ENCODE measurements at regions not wholly inside any gene's neighbourhood (a gene's known extent, or its start where the extent isn't known, plus 50 kb on each side); places are given as distances from the start of the nearest gene placed in this dataset.

- intact Hi-C loops (cut with micrococcal nuclease): no loop called here
- H3K4me1 ChIP-seq (ENCODE audit: control insufficient read depth in 2 of 2, insufficient read depth in 2 of 2, low read length in 2 of 2): no peaks in the 10 kb centered on the region
- ChIA-PET CTCF (no interaction called here), POLR2A (no interaction called here)
- no peak overlapping the region for H3K27ac Mint-ChIP-seq
- H3K27ac ChIP-seq (ENCODE audit: low read length in 2 of 2): no peak overlapping the region
- TF ChIP-seq EZH2 (IDR thresholded peaks at IDR 0.05; ENCODE audit: borderline replicate concordance, insufficient read depth, low read depth, low read length, poor library complexity, severe bottlenecking): no peak
- TF ChIP-seq, protein P1, sequence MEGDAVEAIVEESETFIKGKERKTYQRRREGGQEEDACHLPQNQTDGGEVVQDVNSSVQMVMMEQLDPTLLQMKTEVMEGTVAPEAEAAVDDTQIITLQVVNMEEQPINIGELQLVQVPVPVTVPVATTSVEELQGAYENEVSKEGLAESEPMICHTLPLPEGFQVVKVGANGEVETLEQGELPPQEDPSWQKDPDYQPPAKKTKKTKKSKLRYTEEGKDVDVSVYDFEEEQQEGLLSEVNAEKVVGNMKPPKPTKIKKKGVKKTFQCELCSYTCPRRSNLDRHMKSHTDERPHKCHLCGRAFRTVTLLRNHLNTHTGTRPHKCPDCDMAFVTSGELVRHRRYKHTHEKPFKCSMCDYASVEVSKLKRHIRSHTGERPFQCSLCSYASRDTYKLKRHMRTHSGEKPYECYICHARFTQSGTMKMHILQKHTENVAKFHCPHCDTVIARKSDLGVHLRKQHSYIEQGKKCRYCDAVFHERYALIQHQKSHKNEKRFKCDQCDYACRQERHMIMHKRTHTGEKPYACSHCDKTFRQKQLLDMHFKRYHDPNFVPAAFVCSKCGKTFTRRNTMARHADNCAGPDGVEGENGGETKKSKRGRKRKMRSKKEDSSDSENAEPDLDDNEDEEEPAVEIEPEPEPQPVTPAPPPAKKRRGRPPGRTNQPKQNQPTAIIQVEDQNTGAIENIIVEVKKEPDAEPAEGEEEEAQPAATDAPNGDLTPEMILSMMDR (IDR thresholded peaks at IDR 0.05): no peak
- no peaks in the 10 kb centered on the region for H3K36me3 ChIP-seq (replicated peaks in 1 of 2; ENCODE audit: control extremely low read depth in 1 of 2, control insufficient read depth in 1 of 2, extremely low read depth in 1 of 2, insufficient read depth in 2 of 2, low read length in 1 of 2)
- no peaks in the 10 kb centered on the region for H3K9me3 Mint-ChIP-seq (ENCODE audit: insufficient read depth)
- no peaks in the 10 kb centered on the region for H3K79me2 ChIP-seq (ENCODE audit: control insufficient read depth, insufficient read depth, low read length)
- H3K4me1 Mint-ChIP-seq: no peaks in the 10 kb centered on the region
- no peak overlapping the region for H2AFZ ChIP-seq (ENCODE audit: insufficient read depth, low read depth, low read length, poor library complexity, severe bottlenecking)
- H3K4me3 Mint-ChIP-seq: no peak overlapping the region
- no peaks in the 10 kb centered on the region for H4K20me1 ChIP-seq (ENCODE audit: control insufficient read depth, insufficient read depth, low read length, poor library complexity, severe bottlenecking)
- ATAC-seq (ENCODE audit: low read depth) (no peak), DNase-seq (no peak)
- no peak overlapping the region for H3K9ac ChIP-seq (ENCODE audit: low read length)
- 25% methylated on average over 21 of the region's 23 CpGs for WGBS (ENCODE audit: insufficient coverage)
- H3K27me3 Mint-ChIP-seq: peaks cover 30% of the 10 kb centered on the region
- H3K4me3 ChIP-seq (ENCODE audit: control extremely low read depth in 1 of 5, extremely low read depth in 1 of 5, insufficient read depth in 1 of 5, low read depth in 2 of 5, low read length in 4 of 5): no peak overlapping the region
- peaks cover 0 to 5% (median 1%) of the 10 kb centered on the region in 4 experiments for H3K27me3 ChIP-seq (replicated peaks in 1 of 4; ENCODE audit: control extremely low read depth in 1 of 4, control insufficient read depth in 3 of 4, insufficient read depth in 4 of 4, low read length in 3 of 4)
- peaks cover 0 to 28% (median 0%) of the 10 kb centered on the region in 3 donors for H3K9me3 ChIP-seq (ENCODE audit: control extremely low read depth in 1 of 3, control insufficient read depth in 2 of 3, insufficient read depth in 1 of 3, low read length in 2 of 3)
- H3K4me2 ChIP-seq (replicated peaks; ENCODE audit: low read depth, low read length, poor library complexity, severe bottlenecking): no peak overlapping the region
Observed at GRCh38 chr5:3116366-3116765, 364.9 kb upstream of the IRX2 start.

- TF ChIP-seq, protein P1 (IDR thresholded peaks at IDR 0.05): no peak
- no peak for TF ChIP-seq EZH2 (IDR thresholded peaks at IDR 0.05; ENCODE audit: borderline replicate concordance, insufficient read depth, low read depth, low read length, poor library complexity, severe bottlenecking)
- no peak for DNase-seq
- Histone ChIP-seq H3K9ac (ENCODE audit: low read length) (no peak overlapping the region), H3K27ac (ENCODE audit: low read length in 2 of 2) (no peak overlapping the region), H3K4me1 (ENCODE audit: control insufficient read depth in 2 of 2, insufficient read depth in 2 of 2, low read length in 2 of 2) (no peaks in the 10 kb centered on the region), H3K79me2 (ENCODE audit: control insufficient read depth, insufficient read depth, low read length) (no peaks in the 10 kb centered on the region), H3K36me3 (replicated peaks in 1 of 2; ENCODE audit: control extremely low read depth in 1 of 2, control insufficient read depth in 1 of 2, extremely low read depth in 1 of 2, insufficient read depth in 2 of 2, low read length in 1 of 2) (no peaks in the 10 kb centered on the region), H3K4me3 (ENCODE audit: control extremely low read depth in 1 of 5, extremely low read depth in 1 of 5, insufficient read depth in 1 of 5, low read depth in 2 of 5, low read length in 4 of 5) (no peak overlapping the region), H3K9me3 (ENCODE audit: control extremely low read depth in 1 of 3, control insufficient read depth in 2 of 3, insufficient read depth in 1 of 3, low read length in 2 of 3) (peaks cover 0 to 27% (median 0%) of the 10 kb centered on the region in 3 donors), H4K20me1 (ENCODE audit: control insufficient read depth, insufficient read depth, low read length, poor library complexity, severe bottlenecking) (no peaks in the 10 kb centered on the region), H3K27me3 (replicated peaks in 1 of 4; ENCODE audit: control extremely low read depth in 1 of 4, control insufficient read depth in 3 of 4, insufficient read depth in 4 of 4, low read length in 3 of 4) (peaks cover 0 to 2% (median 0%) of the 10 kb centered on the region in 4 experiments), H3K4me2 (replicated peaks; ENCODE audit: low read depth, low read length, poor library complexity, severe bottlenecking) (no peak overlapping the region), H2AFZ (ENCODE audit: insufficient read depth, low read depth, low read length, poor library complexity, severe bottlenecking) (no peak overlapping the region)
- ChIA-PET CTCF (no interaction called here), POLR2A (no interaction called here)
- WGBS (ENCODE audit: insufficient coverage): 93% methylated on average over 13 of the region's 14 CpGs
- H3K4me1 Mint-ChIP-seq: no peaks in the 10 kb centered on the region
- H3K27ac Mint-ChIP-seq: no peak overlapping the region
- intact Hi-C loops (cut with micrococcal nuclease): no loop called here
- peaks cover 2% of the 10 kb centered on the region for H3K9me3 Mint-ChIP-seq (ENCODE audit: insufficient read depth)
- peaks cover 25% of the 10 kb centered on the region for H3K27me3 Mint-ChIP-seq
- ATAC-seq (ENCODE audit: low read depth): no peak
- no peak overlapping the region for H3K4me3 Mint-ChIP-seq
Observed at GRCh38 chr5:3114467-3114866, 363.0 kb upstream of the IRX2 start.
